ENCODE measurements at regions not wholly inside any gene's neighbourhood (a gene's known extent, or its start where the extent isn't known, plus 50 kb on each side); places are given as distances from the start of the nearest gene placed in this dataset.

- H3K4me3 ChIP-seq: no peak overlapping the region
- H3K36me3 ChIP-seq: no peaks in the 10 kb centered on the region
- H3K27ac ChIP-seq: no peak overlapping the region
- peaks cover 4% of the 10 kb centered on the region for H3K4me1 ChIP-seq (ENCODE audit: low read depth)
- H3K9me3 ChIP-seq (ENCODE audit: low read depth): no peaks in the 10 kb centered on the region
- no peak for DNase-seq (ENCODE audit: low read depth in 1 of 2, low spot score in 1 of 2)
- no peak for TF ChIP-seq CTCF (IDR thresholded peaks at IDR 0.05; ENCODE audit: low read depth, low read length)
- peaks cover 7% of the 10 kb centered on the region for H3K27me3 ChIP-seq
These were observed 91.8 kb upstream of the TBCA start for GRCh38 chr5:77867914-77868313.

GRCh38 chr5:77867194-77867691 lies 91.1 kb upstream of the TBCA start:
- Histone ChIP-seq H3K9me3 (ENCODE audit: low read depth) (no peaks in the 10 kb centered on the region), H3K27me3 (peaks cover 13% of the 10 kb centered on the region), H3K27ac (no peak overlapping the region), H3K36me3 (no peaks in the 10 kb centered on the region), H3K4me3 (no peak overlapping the region), H3K4me1 (ENCODE audit: low read depth) (peaks cover 4% of the 10 kb centered on the region)
- peak; percentile 39 for TF ChIP-seq CTCF (IDR thresholded peaks at IDR 0.05; ENCODE audit: low read depth, low read length)
- DNase-seq (ENCODE audit: low read depth in 1 of 2, low spot score in 1 of 2): peak in 1 of 2 donors; percentile 40

GRCh38 chr5:77866198-77866597 lies 90.1 kb upstream of the TBCA start:
- Histone ChIP-seq H3K4me3 (no peak overlapping the region), H3K4me1 (ENCODE audit: low read depth) (peaks cover 4% of the 10 kb centered on the region), H3K27me3 (peaks cover 17% of the 10 kb centered on the region), H3K36me3 (no peaks in the 10 kb centered on the region), H3K27ac (no peak overlapping the region), H3K9me3 (ENCODE audit: low read depth) (no peaks in the 10 kb centered on the region)
- no peak for DNase-seq (ENCODE audit: low read depth in 1 of 2, low spot score in 1 of 2)
- no peak for TF ChIP-seq CTCF (IDR thresholded peaks at IDR 0.05; ENCODE audit: low read depth, low read length)

- H3K4me1 ChIP-seq (ENCODE audit: low read depth): peaks cover 4% of the 10 kb centered on the region
- H3K27ac ChIP-seq: no peak overlapping the region
- no peak for TF ChIP-seq CTCF (IDR thresholded peaks at IDR 0.05; ENCODE audit: low read depth, low read length)
- H3K27me3 ChIP-seq: peaks cover 17% of the 10 kb centered on the region
- DNase-seq (ENCODE audit: low read depth in 1 of 2, low spot score in 1 of 2): peak in 1 of 2 donors; percentile 78
- no peaks in the 10 kb centered on the region for H3K9me3 ChIP-seq (ENCODE audit: low read depth)
- H3K36me3 ChIP-seq: no peaks in the 10 kb centered on the region
- no peak overlapping the region for H3K4me3 ChIP-seq
These were observed 88.9 kb upstream of the TBCA start for GRCh38 chr5:77864997-77865396.

- Histone ChIP-seq H3K36me3 (no peaks in the 10 kb centered on the region), H3K4me3 (no peak overlapping the region), H3K27me3 (peaks cover 20% of the 10 kb centered on the region), H3K4me1 (ENCODE audit: low read depth) (peaks cover 4% of the 10 kb centered on the region), H3K9me3 (ENCODE audit: low read depth) (no peaks in the 10 kb centered on the region), H3K27ac (no peak overlapping the region)
- no peak for TF ChIP-seq CTCF (IDR thresholded peaks at IDR 0.05; ENCODE audit: low read depth, low read length)
- DNase-seq (ENCODE audit: low read depth in 1 of 2, low spot score in 1 of 2): no peak
These were observed 87.0 kb upstream of the TBCA start for GRCh38 chr5:77863181-77863580.

- Histone ChIP-seq H3K4me1 (ENCODE audit: low read depth) (peaks cover 4% of the 10 kb centered on the region), H3K27me3 (peaks cover 26% of the 10 kb centered on the region), H3K36me3 (no peaks in the 10 kb centered on the region), H3K4me3 (no peak overlapping the region), H3K27ac (no peak overlapping the region), H3K9me3 (ENCODE audit: low read depth) (no peaks in the 10 kb centered on the region)
- DNase-seq (ENCODE audit: low read depth in 1 of 2, low spot score in 1 of 2): no peak
- TF ChIP-seq CTCF (IDR thresholded peaks at IDR 0.05; ENCODE audit: low read depth, low read length): no peak
These were observed 85.4 kb upstream of the TBCA start for GRCh38 chr5:77861576-77861975.

Data from cardiac muscle cell (in vitro differentiated cells and primary cell).